ENCODE measurements at regions not wholly inside any gene's neighbourhood (a gene's known extent, or its start where the extent isn't known, plus 50 kb on each side); places are given as distances from the start of the nearest gene placed in this dataset.

GRCh38 chr7:25295387-25295786 lies 67.1 kb upstream of the NPVF start:
- TF ChIP-seq CTCF (conservative IDR thresholded peaks at IDR 0.05 in 1 of 2, IDR thresholded peaks at IDR 0.05 in 1 of 2; ENCODE audit: extremely low read depth in 1 of 2, insufficient read depth in 1 of 2, low read depth in 1 of 2, low read length in 2 of 2), result no peak
- TF ChIP-seq EZH2 (IDR thresholded peaks at IDR 0.05; ENCODE audit: borderline replicate concordance, low read length), result no peak
